Right cardiac atrium (tissue), 5 donors: ENCODE measurements at regions not wholly inside any gene's neighbourhood (a gene's known extent, or its start where the extent isn't known, plus 50 kb on each side); places are given as distances from the start of the nearest gene placed in this dataset.

Source experiments
- ATAC-seq, 2 donors: fragments of 200-7000 bp; cut with Tn5 transposase; one replicate each; pipeline versions ENCODE4 v1.8.0 to v1.9.1; 2020; ENCODE audit warnings: moderate library complexity in 2 of 2, mild to moderate bottlenecking in 1 of 2
- DNase-seq, 3 donors: peaks; one replicate each; pipeline ENCODE4 v3.0.0-alpha.2; 2020
- H3K27ac ChIP-seq: one replicate; pipeline ENCODE4 v1.5.1; 2013; ENCODE audit warnings: mild to moderate bottlenecking, low read length, control low read depth, moderate library complexity
- H3K27me3 ChIP-seq: one replicate; pipeline ENCODE4 v1.6.1; 2013; ENCODE audit not compliant: control insufficient read depth, insufficient read depth
- H3K4me1 ChIP-seq: one replicate; pipeline ENCODE4 v1.6.1; 2013; ENCODE audit warnings: low read length; ENCODE audit not compliant: control insufficient read depth, insufficient read depth
- H3K4me3 ChIP-seq: one replicate; pipeline ENCODE4 v1.5.1; 2013; ENCODE audit warnings: low read length, control low read depth
- H3K9me3 ChIP-seq: one replicate; pipeline ENCODE4 v1.6.1; 2013; ENCODE audit warnings: low read length; ENCODE audit not compliant: control insufficient read depth
- WGBS: extraction: QIAGEN DNeasy Blood & Tissue Kit; methylation state at CpG from one replicate; pipeline ENCODE4 v1.1.7; 2013; 5-methylcytosine and 5-hydroxymethylcytosine counted together
- intact Hi-C, 4 donors: fragments of 100-400 bp; cut with DNase I; formaldehyde crosslinking; loops; one replicate each; pipeline versions ENCODE4 v1.11.0 to v1.14.0; 2022 to 2023
- donor health status: healthy with polysubstance abuse.
- donor health status: DM: no; HTN: yes; CAD: no.
- donor health status: DM: no; HTN: no; CAD: no.
- donor health status: DM: no; HTN: yes; CAD: no; lungs with severe emphysema.
- donor health status: DM: yes; HTN: yes; CAD: no.

DNA sequence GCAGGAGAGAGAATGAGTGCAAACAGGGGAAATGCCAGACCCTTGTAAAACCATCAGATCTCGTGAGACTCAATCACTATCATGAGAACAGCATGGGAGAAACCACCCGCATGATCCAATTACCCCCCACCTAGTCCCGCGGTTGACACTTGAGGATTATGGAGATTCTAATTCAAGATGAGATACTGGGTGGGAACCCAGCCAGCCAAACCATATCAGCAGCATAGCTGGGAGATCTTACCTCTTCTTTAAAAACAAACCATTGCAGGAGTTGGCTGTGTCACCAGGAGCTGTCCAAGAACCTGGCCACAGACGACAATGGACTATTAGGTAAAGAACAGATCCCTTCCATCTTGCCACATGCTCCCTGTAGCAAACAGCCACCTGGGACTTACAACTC is 422.7 kb downstream of the MATN1 start:
- intact Hi-C loops, result no loop called here
- ATAC-seq (no peak), DNase-seq (no peak)
- Histone ChIP-seq H3K9me3 (no peaks in the 10 kb centered on the region), H3K4me3 (no peak overlapping the region), H3K4me1 (no peaks in the 10 kb centered on the region), H3K27me3 (no peaks in the 10 kb centered on the region), H3K27ac (no peak overlapping the region)
- WGBS, result 36% methylated on average over 5 of the region's 5 CpGs

DNA sequence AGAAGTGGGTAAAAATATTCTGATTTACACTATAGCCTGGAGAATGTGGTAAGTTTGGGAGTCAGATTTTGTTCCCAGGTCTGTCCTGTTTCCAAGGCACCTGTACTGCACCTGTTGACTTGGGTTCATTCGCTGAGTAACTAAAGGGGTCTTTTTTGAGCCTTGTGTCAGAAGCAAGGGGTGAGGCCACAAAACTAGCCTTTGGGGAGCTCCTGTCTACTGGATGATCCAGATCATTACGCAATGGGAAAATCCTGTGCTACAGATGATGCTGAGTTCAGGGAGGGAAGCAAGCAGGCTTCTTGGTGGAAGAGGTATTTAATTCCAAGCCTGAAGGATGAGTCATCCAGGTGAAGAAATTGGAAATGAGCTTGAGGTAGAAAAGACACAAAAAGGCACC is 424.0 kb downstream of the MATN1 start:
- Histone ChIP-seq H3K9me3 (no peaks in the 10 kb centered on the region), H3K4me3 (no peak overlapping the region), H3K27ac (no peak overlapping the region), H3K4me1 (no peaks in the 10 kb centered on the region), H3K27me3 (peaks cover 2% of the 10 kb centered on the region)
- intact Hi-C loops, result no loop called here
- DNase-seq, result no peak
- no peak for ATAC-seq
- 93% methylated on average over 2 of the region's 2 CpGs for WGBS

DNA sequence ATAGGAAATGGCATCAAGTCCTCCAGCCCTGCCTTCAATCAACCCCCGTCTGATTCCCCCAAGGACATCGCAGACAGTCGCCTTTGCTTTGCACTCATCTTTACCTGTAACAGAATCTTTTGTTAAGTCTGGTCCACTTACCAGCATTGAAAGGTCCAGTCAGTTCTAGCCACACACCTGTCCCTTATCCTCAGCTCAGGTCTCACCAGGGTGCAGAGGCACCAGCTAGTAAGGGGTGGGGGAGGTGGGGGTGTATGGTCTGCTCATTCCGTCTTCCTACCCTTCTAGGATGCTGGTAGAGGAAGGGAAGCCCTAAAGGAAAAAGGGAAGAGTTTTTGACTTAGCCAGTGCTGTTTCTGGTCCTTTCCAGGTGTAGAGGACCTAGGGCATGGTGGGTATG is 427.7 kb downstream of the MATN1 start:
- no peak for ATAC-seq
- no peak overlapping the region for H3K27ac ChIP-seq
- H3K4me1 ChIP-seq, result no peaks in the 10 kb centered on the region
- no peak for DNase-seq
- intact Hi-C loops, result no loop called here
- H3K27me3 ChIP-seq, result peaks cover 2% of the 10 kb centered on the region
- 84% methylated on average over 4 of the region's 4 CpGs for WGBS
- no peak overlapping the region for H3K4me3 ChIP-seq
- no peaks in the 10 kb centered on the region for H3K9me3 ChIP-seq

DNA sequence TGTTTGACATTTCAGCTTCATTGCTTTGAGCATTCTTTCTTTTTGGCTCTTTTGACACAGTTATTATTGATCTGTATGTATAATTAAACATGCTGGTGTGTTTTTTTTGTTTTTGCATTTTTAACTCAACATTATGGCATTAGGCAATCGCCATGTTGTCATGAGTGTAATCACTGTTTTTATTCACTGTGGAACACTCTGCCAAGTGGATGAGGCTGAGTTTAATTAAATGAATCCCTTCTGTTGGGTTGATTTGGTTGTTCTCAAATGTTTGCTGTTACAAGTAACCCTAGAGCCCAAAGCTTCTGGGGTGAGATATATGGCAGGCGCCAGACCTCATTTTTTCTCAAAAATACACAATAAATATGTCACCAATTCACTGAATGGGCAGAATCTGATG is 428.1 kb downstream of the MATN1 start:
- peaks cover 2% of the 10 kb centered on the region for H3K27me3 ChIP-seq
- H3K4me1 ChIP-seq, result no peaks in the 10 kb centered on the region
- intact Hi-C loops, result no loop called here
- no peak overlapping the region for H3K4me3 ChIP-seq
- WGBS, result 82% methylated on average over 2 of the region's 2 CpGs
- no peak overlapping the region for H3K27ac ChIP-seq
- ATAC-seq (no peak), DNase-seq (no peak)
- no peaks in the 10 kb centered on the region for H3K9me3 ChIP-seq

DNA sequence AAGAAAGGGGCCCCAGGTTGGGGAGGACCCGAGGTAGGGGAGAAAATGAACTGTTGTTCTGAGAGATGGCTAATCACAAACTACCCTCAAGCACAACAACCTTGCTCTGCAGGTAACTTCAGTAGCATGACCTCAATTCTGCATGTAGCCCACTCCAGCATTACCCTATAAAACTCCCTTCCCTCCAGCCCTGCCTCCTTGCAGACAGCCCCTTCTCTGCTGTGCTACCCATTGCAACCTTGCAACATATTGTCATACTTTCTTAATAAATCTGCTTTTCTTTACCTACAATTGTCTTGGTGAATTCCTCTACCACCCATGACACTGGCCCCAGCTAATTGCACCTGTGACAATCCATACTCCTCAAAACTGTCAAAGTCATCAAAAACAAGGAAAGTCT is 428.9 kb downstream of the MATN1 start:
- no peak overlapping the region for H3K4me3 ChIP-seq
- 54% methylated on average over 1 of the region's 1 CpG for WGBS
- no peaks in the 10 kb centered on the region for H3K4me1 ChIP-seq
- no peak for ATAC-seq
- no peak overlapping the region for H3K27ac ChIP-seq
- peaks cover 2% of the 10 kb centered on the region for H3K27me3 ChIP-seq
- H3K9me3 ChIP-seq, result no peaks in the 10 kb centered on the region
- no peak for DNase-seq
- intact Hi-C loops, result no loop called here

DNA sequence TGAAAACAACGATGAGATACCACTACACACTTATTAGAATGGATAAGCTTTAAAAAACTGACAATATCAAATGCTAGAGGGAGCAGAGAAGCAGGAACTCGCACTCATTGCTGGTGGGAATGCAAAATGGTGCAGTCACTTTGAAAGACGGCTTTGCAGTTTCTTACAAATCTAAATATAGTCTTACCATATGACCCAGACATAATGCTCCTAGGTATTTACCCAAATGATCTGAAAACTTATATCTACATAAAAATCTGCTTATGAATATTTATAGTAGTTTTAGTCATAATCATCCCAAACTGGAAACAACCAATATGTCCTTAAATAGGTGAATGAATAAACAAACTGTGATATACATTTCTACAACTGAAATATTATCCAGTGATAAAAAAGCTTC is 430.9 kb downstream of the MATN1 start:
- WGBS, result 64% methylated on average over 3 of the region's 3 CpGs
- Histone ChIP-seq H3K27me3 (peaks cover 2% of the 10 kb centered on the region), H3K4me1 (no peaks in the 10 kb centered on the region), H3K9me3 (no peaks in the 10 kb centered on the region), H3K27ac (no peak overlapping the region), H3K4me3 (no peak overlapping the region)
- no peak for DNase-seq
- ATAC-seq, result no peak
- intact Hi-C loops, result no loop called here

DNA sequence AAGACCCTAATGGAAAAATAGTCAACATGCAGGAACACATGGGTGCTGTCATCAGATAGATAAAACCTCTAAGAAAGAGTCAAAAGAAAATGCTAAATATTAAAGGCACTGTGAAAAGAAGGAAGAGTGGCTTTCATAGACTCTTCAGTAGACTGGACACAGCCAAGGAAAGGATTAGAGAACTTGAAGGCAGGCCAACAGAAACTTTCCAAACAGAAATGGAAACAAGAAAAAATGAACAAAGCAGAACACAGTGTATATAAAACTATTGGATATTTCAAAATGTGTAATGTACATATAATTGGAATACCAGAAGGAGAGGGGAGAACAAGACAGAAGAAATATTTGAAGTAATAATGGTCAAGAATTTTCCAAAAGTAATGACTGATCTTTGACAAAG is 431.9 kb downstream of the MATN1 start:
- Histone ChIP-seq H3K4me1 (no peaks in the 10 kb centered on the region), H3K27ac (no peak overlapping the region), H3K27me3 (peaks cover 2% of the 10 kb centered on the region), H3K9me3 (no peaks in the 10 kb centered on the region), H3K4me3 (no peak overlapping the region)
- intact Hi-C loops, result no loop called here
- ATAC-seq (no peak), DNase-seq (no peak)

DNA sequence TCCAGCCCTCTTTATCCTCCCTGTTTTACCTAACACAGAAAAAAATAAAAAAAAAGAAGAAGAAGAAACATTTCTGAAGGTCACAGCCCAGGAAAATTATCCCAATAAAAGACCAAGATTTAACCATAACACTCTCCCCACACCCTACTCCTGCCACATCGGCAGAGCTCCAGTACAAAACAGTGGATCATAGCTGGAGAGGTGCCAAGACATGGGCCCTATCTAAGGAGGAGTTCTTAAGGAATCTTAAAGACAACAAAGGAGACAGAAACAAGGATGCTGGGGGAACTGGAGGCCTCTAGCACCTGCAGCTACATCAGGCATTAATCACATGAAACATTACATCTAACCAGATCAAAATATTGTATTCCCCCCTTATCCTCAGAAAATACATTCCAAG is 432.8 kb downstream of the MATN1 start:
- no peak overlapping the region for H3K27ac ChIP-seq
- WGBS, result 28% methylated on average over 1 of the region's 1 CpG
- peaks cover 2% of the 10 kb centered on the region for H3K27me3 ChIP-seq
- H3K9me3 ChIP-seq, result no peaks in the 10 kb centered on the region
- no peaks in the 10 kb centered on the region for H3K4me1 ChIP-seq
- intact Hi-C loops, result no loop called here
- no peak overlapping the region for H3K4me3 ChIP-seq
- no peak for DNase-seq
- no peak for ATAC-seq

DNA sequence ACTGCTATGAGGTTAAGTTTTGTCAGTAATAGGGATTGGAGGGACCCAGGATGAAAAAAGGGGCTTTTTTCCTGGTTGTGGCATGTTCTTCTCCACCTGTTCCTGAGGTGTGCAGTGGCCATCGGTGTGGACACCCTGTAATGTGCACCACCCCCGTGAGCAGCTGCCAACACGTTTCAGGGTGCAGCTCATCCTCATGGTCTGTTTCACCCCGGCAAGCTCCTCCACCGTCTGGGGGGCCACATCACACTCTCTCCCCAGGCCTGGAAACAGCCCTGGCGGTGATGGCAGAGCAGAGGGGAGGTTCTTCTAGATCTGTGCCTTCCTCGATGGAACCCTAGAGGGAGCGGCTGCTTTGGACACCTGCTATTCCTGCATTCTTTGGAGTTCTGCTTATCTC is 435.4 kb downstream of the MATN1 start:
- no peak for ATAC-seq
- no peak for DNase-seq
- WGBS, result 86% methylated on average over 8 of the region's 8 CpGs

DNA sequence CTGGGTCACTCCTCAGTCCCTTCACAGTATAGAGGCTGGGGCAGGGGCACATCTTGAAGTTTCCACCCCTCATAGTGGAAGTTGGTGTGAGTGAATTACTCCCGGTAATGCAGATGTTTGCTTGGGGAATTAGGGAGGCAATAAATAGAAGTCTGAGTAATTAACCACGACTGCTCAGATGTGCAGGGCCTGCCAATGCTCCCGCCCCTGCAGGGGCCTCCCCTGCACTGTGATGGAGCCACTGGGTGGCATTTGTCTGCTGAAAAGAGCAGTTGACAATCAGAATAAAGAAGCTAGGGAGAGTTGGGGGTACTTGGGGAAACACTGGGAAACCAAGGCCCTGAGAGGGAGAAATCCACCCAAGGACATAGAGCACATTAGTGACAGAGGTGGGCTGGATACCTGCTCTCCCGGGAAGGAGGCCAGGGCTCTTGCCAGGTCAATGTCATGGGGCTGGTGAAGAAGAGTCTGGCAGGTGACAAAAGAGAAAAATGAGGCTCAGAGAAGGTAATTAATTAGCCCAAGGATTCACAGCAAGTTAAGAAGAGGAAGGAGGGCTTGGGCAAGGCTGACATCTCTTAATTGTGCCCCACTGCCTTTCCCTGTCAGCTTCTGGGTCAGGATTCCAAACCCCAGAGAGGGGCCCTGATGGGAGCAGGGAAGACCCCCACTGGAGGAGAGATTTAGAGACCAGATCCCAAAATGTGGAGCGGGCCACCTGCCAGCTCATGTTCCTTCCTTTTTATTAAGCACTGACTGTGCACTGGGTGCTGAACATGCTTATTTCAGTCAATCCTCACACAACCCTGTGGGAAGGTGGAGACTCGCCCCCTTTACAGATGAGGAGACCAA is 436.2 kb downstream of the MATN1 start:
- intact Hi-C loops, result no loop called here
- no peaks in the 10 kb centered on the region for H3K9me3 ChIP-seq
- no peak overlapping the region for H3K27ac ChIP-seq
- peak in 1 of 2 donors; percentile 26 for ATAC-seq
- WGBS, result 56% methylated on average over 6 of the region's 6 CpGs
- no peaks in the 10 kb centered on the region for H3K27me3 ChIP-seq
- H3K4me1 ChIP-seq, result no peaks in the 10 kb centered on the region
- no peak for DNase-seq
- no peak overlapping the region for H3K4me3 ChIP-seq

More for the DNA sequence above, 435.4 kb downstream of the MATN1 start:
- no peaks in the 10 kb centered on the region for H3K27me3 ChIP-seq
- no peaks in the 10 kb centered on the region for H3K4me1 ChIP-seq
- H3K4me3 ChIP-seq, result no peak overlapping the region
- intact Hi-C loops, result no loop called here
- H3K9me3 ChIP-seq, result no peaks in the 10 kb centered on the region
- H3K27ac ChIP-seq, result no peak overlapping the region

DNA sequence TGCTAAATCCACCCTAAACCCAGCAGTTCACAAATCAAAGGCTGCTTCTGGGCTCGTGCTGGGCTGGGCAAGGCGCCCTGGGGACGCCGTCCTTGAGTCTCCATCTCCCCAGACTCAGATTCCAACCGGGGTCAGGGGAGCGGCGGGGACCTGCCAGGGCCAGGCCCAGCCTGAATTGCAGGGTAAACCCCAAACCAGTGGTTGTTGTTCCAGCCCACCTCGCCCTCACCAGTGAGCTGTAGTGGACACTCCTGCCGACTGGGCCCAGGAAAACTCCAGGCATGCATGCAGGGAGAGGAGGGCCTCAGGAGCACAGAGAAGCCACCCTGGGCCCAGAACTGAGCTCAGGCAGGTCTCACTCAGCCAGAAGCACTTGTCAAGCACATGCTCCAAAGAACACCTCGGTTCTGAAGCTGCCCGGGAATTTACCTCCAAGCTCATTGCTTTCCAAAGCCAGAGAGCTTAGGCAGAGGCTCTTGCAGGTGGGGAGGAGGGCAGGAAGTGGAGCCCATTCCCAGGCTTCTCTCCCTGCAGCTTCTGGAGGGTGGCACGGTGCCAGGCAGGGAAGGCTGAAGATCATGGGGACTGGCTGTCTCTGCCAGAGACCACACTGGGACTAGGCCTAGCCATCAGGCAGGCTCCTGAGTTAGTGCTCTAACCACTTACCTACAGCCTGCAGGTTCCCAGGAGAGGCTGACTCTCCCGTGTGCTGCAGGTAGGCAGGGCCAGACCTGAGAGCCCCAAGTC is 437.0 kb downstream of the MATN1 start:
- no peak overlapping the region for H3K4me3 ChIP-seq
- no peaks in the 10 kb centered on the region for H3K27me3 ChIP-seq
- no peak overlapping the region for H3K27ac ChIP-seq
- peak in 1 of 3 donors; percentile 43 for DNase-seq
- no peak for ATAC-seq
- no peaks in the 10 kb centered on the region for H3K9me3 ChIP-seq
- 73% methylated on average over 13 of the region's 13 CpGs for WGBS
- no peaks in the 10 kb centered on the region for H3K4me1 ChIP-seq
- intact Hi-C loops, result no loop called here
